ENCODE measurements at regions not wholly inside any gene's neighbourhood (a gene's known extent, or its start where the extent isn't known, plus 50 kb on each side); places are given as distances from the start of the nearest gene placed in this dataset.
"Not testable (repeated sequence)": the region's sequence is repeated elsewhere in the genome, so short reads cannot be mapped to it uniquely, and the experiment has no call there.

DNA sequence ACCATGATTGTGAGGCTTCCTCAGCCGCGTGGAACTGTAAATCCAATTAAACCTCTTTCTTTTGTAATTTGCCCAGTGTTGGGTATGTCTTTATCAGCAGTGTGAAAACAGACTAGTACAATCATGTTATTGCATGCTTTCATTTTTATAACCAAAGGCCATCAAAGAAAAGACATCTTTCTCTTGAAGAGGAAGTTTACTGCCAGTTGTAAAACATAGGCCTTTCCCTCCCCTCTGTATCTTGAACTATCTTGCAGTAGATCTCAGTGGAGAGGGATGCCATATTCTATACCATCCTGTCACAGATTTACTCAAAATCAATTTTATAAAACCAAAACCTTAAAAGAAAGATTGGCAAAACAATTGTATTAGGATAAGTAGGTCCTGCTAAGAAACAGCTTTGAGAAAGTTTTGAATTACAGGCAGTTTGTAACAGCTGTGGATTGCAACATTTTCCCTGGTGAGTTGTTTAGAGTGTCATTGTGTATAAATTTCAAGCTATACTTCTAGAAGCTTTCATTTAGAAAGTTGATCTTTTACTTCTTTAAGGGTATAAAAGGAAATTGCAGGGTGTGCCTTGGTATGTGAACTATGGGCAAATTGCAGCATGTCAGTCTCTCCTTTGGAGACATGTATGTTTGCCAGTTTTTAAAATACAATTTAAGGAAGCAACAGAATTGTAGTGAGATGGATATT lies 128.0 kb downstream of the ATP23 start:
- peak; percentile 88 for DNase-seq

DNA sequence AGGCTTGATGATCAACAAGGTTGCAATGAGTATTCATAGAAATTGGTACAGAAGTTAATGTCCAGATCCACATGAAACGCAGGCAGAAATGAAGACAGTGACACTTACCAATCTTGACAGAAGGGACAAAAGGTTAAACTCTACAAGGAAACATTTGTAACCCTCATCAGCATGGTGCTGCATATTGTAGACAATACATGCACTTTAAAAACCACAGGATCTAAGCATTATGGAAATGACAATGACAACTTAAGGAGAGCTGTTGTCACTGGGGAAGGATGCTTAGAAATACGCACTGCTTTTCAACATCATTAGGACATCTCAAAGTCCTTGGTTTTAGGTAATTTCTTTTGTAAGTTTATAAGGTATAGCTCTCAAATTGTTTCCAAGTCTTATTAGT lies 130.6 kb downstream of the ATP23 start:
- DNase-seq, result no peak

DNA sequence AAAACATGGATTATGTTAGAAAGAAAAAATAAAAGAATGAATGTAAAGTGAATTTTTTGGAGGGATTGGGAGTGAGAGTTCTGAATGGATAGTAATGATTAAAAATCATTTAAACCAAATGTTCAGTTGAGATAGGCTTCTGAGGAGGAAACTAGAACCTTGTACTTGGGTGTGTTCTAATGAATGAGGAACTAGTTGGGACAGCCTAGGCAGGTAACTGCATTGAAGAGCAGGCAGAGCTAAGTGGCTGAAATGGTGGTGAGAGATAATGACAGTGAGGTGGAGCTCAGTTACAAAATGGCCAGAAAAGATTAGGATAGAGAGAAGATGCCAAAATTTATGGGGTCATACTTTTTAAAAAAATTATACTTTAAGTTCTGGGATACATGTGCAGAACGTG lies 132.9 kb downstream of the ATP23 start:
- DNase-seq, result no peak

DNA sequence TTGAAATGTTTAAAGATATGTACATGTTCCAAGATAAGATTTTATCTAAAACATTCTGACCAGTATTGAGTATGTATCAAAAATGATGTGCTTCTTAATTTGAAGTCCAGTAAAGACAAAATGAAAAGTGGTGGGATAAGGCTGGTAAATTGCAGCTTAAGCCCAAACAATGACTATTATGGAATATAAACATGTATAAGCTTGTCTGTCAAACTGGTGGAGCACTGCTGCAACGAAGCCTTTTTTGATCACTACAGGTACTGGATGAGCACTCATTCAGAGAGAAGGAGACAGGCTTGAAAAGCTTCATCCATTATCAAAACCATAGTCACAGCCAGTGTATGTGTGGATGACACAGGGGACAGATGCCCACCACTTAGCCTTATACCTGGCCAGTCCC lies 138.4 kb downstream of the ATP23 start:
- no peak for DNase-seq

DNA sequence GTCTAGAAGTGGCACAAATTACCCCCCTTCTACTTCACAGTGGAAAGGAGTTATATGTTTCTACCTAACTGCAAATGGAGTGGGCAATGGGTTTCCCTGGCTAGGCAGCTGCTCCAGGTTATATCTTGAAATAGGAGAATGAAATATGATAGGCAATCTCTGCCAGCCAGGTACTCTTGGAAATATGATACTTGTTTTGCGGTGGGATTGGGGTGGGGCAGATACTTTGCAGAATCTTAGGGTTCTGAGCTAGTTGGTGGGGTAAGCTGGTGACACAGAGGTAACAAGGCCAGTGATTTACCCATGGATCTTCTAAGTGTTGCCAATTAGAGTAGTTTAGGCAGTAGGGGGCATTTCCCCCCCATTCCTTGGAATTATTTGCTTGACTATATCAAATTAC lies 140.1 kb downstream of the ATP23 start:
- no peak for DNase-seq

DNA sequence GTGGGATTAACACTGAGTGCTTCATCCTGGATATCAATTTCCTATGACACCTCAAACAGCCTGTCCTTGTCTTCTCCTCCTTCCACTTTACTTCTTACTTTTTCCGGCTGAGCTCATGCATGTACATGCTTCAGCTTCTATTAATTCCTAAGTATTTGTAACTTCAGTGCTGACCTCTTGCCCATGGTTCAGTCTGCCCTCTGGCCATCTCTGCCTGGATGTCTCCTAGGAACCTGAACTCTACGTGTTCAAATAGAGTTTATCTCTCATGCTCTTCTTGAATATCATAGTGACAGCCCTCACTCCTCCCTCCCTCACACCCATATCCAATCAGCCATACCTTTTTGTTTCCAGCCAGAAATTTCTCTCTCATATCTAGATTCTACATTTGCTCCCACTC lies 141.6 kb downstream of the ATP23 start:
- no peak for DNase-seq

DNA sequence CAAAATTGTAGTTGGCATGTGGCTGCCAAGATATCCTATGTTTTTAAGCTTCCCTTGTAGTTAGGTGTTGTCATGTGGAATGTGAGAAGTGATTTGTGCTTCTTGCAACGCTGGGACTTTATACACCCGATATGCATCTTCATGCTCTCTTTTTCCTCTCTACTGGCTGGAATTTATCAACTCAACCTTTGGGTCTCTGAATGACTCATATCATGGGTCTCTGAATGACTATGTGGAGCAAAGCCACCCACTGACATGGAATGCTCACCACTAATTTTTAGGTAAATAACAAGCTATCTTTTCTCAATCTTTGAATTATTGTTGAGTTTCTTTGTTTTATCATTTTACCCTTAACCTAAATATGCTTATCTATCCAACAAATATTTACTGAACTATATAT lies 144.6 kb downstream of the ATP23 start:
- DNase-seq, result no peak

DNA sequence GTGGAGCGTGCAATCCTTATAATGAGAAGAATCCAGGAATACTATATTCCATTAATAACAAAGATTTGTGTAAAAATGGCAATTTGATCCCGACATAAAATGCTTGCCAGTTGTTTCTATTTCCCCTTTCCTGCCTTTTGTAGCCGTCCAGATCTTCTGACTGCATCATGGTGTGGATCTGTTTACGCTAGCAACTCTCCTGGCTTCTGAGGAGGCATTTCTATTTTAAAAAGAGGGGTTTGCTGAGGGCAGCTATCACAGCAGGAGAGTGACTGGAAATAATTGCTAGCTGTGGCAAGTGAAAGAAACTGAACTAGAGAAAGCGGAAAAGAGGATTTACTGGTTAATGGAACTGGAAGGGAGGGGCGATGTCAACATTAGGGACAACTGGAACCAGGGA lies 145.6 kb downstream of the ATP23 start:
- DNase-seq, result no peak

DNA sequence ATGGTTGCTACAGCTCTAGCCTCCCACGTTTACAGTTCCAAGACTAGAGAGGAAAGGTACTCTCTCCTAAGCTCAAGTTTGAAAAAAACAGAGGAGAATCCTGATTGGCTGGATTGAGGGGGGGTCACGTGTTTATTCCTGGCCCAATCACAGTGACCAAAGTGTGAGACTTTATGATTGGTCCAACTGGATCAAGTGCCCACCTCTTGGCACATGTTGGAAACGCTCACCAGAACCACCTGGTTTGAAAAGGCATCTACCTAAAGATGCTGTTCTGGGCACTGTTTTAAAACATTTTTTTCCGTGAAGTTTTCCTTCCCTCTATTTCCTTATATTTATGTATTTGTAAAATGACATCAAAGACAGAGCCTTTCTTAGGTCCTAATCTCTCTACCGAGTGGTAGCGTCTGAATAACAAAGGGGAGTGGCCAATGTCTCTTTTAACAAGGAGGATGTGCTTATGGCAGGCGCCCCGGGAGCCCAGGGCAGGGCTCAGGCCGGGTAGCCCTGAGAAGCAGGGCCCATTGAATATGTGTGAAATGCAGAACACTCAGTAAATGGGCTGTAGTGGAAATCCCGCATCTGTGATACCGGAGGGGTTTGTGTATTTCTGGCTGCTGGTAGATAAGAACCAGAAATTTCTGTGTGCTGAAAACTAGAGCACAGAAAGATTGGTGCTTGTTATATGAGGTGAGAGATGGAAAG lies 146.2 kb downstream of the ATP23 start:
- DNase-seq, result no peak

DNA sequence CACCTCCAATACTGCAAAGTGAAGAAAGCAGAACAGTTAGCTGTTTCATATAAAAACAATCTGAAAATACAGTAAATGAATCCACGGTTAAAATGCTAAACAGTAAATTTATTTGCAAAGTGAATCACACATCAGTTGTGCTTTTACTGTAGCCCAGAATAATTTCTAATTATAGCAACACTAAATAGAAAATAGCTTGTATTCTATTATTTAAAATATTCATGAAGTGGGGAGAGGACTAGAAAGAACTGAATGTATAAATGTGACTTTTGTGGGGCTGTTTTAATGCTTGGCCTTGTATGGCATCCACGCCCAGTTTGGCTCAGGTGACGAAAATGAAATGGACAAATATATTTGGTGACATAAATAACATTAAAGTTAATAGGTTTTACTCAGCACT lies 148.2 kb downstream of the ATP23 start:
- DNase-seq, result no peak

DNA sequence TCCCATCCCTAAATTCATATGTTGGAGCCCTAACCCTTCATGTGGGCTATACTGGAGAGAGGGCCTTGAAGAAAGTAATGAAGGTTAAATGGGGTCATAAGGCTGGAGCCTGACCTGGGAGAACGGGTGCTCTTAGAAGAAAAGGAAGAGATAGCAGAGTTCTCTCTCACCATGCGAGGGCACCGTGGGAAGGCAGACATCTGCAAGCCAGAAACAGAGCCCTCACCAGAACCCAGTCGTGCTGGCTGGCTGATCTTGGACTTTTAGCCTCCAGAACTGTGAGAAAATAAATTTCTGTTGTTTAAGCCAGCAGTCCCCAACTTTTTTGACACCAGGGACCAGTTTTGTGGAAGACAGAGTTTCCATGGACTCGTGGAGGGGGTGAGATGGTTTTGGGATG lies 149.3 kb downstream of the ATP23 start:
- no peak for DNase-seq

DNA sequence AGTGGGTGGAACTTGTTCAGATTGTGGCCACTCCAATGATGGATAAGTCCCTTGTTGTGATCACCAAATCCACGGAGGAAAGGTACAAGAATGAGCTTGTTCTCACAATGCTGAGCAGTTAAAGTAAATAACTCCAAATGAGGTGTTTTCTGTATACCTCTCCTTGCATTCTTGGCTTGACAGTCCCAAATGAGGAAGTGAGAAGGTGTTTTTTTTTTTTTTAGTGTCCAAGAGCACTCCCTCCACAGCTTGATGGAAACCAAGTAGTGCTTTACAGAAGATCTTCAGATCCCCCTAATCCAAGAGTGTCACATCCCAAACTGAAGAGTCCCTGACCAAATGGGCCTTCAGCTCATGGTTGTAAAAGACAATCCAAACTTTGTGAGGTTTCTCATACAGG lies 153.6 kb downstream of the ATP23 start:
- DNase-seq, result no peak

DNA sequence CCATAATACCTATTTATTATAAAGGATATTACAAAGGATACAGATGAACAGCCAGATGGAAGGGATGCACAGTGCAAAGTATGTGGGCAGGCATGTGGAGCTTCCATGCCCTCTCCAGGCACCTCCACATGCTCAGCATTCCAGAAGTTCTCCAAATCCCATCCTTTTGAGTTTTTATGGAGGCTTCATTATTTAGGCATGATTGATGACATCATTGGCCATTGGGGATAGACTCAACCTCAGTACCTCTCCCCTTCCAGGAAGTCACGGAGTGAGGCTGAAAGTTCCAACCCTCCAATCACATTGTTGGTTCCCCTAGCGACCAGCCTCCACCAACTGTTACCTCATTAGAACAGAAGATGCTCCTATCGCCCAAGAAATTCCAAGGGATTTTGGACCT lies 156.4 kb downstream of the ATP23 start:
- no peak for DNase-seq

DNA sequence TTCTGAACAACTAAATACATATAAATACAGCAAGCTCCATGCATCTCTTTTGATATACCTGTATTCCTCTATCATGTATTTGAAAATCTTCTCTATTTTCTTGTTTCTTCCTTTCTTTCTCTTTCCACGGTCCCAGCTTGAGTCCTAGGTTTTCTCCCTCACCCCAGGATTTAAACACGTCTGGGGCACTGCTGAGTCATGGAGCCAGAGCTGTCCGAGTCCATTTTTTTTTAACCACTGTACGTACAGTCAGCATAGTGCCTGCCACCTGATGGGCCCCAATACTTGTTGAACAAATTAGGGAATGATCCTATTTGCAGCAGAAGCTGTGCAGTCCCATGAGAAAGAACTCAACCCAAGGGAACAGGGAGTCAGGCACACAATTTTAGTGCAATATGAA lies 158.1 kb downstream of the ATP23 start:
- no peak for DNase-seq

DNA sequence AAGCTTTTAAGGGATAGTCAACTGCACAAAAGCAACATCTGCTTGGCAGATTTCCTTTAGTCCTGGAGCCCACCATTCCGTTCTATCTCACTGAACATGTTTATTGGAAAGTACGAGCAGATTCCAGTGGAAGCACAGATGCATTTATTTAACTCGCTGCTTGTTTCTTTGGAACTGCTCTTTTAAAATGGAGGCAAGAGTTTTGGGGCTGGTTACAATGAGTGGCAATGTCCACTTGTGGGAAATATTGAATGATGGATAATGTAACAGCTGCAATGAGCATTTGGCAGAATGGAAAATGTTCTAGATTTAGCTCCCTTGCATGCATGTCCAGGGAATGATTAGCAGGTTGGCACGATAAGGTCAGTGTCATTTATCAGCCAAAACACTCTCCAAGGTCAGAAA lies 163.0 kb downstream of the ATP23 start:
- DNase-seq, result peak; percentile 86

DNA sequence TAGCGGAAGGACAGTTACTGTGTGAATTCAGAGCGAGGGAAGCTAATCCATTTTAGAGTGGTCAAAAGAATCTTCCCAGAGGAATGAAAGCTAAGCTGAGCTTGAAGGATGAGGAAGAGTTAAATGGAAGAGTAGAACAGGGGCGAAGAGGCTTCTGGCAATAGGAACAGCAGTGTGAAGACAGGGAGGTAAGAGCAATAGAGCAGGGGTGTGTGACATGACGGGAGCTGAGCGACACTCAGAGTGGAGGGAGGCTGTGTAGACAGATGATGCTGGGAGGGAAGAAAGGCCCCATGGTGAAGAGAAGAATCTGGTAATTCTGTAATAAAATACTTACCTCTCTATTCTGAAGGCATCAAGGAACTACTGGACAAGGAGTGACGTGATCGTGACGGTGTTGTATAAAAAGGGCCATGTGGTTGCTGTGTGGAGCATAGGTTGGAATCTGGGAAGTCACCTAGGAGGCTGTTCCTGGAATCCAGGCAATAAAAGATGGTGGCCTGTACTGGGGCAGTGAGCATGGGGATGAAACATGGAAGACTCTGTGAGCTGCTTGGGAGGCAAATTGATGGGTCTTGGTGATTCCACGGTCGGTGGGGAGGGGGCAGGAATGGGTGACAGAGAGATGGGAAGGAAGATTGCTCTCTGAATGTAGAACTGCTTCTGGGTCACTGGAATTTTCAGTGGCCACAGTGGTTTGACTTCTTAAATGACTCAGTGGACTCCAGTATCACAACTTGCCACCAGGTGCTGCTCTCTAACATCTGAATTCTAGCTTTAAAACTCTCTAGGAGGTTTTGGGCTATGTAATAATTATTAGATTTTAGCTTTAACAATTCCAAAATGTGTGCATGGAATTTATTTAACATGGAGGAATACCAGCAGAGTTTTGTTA lies 164.1 kb downstream of the ATP23 start:
- no peak for DNase-seq

DNA sequence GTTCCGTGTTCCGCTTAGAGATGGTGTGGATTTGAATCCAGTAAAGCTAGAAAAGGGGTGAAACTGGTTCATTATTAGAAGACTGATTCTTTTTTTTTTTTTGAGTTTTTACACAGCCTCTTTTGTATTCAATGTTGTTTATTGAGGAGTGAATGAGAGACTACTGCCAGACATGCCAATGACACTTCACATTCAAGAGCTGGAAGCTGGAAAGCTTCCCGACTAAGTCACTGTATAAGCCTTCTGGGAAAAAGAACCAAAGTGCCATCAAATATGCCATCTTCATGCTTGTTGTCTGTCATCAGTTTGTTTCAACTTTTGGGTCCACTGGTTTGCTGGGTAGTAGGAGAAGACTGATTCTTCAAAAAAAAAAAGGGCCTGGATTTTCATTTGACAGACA lies 164.8 kb downstream of the ATP23 start:
- DNase-seq, result no peak

DNA sequence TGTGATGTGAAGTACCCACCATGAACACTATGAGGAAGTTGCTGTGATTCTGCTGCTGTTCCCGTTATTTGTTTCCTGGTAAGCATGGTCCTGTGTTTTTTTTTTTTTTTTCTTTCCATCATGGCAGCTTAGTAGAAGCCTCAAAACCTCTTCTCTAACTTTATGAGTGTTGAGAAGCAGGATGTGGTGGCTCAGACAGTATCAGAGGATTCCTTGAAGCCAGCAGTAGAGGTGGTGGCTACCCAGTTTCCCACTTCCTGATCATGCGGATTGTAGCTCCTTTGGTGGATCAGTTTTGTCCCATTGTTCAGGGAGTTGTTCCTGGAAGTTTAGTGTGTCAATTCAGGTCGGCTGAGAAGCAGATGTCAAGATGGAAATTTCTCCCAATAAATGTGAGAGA lies 175.8 kb downstream of the ATP23 start:
- DNase-seq, result no peak

DNA sequence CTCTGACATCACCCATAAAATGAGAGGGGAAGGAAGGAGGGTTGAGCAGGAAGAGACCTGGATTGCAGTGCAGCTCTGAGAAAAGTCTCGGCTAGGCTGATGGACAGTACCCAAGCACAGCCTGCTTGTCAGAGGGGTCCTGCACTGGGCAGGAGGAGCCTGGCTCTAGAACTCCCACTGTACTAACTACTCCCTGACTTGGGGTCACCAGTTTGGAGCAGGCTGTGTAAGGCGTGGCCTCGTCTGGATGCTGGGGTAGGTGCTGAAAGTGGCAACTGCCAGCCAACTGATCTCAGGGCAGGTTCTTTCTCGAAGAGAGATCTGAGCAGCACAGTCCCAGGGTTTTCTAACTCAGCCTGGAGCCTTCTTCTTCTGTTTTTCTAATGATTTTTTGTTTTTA lies 176.3 kb downstream of the ATP23 start:
- no peak for DNase-seq

DNA sequence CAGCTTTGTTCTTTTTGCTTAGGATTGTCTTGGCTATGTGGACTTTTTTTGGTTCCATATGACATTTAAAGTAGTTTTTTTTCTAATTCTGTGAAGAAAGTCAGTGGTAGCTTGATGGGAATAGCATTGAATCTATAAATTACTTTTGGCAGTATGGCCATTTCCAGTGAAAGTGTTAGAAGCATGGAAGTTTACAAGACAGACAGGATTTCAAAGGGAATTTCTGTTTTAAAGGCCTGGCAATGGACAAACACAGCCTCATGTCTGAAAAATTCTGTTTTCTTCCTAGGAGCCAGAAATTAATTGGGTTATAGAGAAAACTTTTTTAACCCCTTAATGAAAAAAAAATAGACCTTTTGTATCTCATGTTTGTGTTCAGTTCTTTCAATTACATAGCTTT lies 184.4 kb downstream of the ATP23 start:
- not testable (repeated sequence) for DNase-seq

DNA sequence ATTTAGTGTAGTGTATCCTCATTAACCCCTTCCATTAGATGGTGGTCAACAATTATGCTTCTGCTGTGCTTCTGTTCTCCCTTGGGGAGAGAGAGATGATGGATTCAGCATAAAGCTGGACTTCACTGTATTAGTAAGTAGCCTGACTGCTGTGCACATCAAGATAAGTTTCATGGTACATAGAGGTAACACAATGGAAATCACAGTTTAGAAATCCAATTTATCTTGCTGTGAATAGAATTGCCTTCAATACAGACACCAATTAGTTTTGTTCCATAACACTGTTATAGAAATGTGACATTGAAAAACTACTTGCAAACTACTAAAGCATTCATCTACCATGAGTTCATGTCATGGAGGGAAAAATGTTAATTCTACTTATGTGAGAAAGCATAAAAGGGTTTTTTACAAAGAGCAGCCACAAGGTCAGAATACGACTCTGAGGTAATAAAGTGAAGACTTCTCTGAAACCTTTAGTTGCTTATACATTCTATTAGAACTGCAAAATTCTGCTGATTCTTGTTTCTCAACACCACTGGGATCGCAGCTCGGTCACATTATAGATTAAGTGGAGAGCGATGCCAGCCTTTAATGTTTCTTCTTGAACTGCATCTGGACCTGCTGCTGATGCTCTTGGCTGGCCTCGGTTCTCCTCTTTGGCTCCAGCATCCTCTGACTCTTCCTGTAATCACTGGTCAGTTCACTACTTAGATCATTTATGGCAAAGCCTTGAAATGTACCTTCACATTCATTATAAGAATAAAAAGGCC lies 190.8 kb downstream of the ATP23 start:
- no peak for DNase-seq

DNA sequence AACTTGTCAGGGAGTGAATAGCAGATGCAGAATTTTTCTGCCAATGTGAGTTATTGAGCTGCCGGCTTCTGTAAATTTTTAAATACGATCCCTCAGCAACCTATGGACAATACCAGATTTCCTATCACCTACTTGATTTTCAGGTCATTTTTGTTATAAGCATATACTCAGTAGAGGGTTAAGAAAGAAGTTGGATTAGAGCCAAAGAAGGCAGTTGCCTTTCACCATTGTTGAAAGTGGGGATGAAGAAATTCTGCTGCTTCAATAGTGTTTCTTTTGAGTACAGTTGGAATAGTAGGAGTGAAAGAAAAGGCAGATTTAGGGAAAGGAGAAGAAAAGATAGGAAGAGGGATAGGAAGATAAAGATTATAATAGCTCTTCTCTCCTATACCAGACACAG lies 197.1 kb downstream of the ATP23 start:
- no peak for DNase-seq

DNA sequence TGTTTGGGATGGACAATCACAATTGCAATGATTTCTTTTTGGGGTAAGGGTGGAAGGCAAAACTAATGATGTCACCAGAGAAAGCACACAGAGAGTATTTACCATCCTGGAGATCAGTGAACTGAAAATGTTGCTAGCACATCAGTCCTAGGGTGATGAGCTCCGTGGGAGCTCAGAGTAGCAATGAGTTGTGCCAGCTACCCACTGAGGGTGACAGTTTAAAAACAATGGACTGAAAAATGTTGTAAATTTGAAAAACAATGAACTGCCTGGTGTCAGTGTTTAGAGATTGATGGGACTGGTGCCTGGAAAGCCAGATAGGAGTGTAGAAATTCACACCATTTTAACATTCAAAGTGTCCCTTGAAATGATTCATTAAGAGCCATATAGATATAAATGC lies 198.5 kb downstream of the ATP23 start:
- DNase-seq, result no peak

All from skin of body (tissue), 1 donor.